GM21515 (cell line): ENCODE measurements at regions not wholly inside any gene's neighbourhood (a gene's known extent, or its start where the extent isn't known, plus 50 kb on each side); places are given as distances from the start of the nearest gene placed in this dataset.
"Not testable (repeated sequence)": the region's sequence is repeated elsewhere in the genome, so short reads cannot be mapped to it uniquely, and the experiment has no call there.

Experiments used
- ATAC-seq: cut with Tn5 transposase; IDR thresholded peaks from one replicate; pipeline ENCODE4 v1.9.1; 2021; ENCODE audit not compliant: unreplicated experiment

DNA sequence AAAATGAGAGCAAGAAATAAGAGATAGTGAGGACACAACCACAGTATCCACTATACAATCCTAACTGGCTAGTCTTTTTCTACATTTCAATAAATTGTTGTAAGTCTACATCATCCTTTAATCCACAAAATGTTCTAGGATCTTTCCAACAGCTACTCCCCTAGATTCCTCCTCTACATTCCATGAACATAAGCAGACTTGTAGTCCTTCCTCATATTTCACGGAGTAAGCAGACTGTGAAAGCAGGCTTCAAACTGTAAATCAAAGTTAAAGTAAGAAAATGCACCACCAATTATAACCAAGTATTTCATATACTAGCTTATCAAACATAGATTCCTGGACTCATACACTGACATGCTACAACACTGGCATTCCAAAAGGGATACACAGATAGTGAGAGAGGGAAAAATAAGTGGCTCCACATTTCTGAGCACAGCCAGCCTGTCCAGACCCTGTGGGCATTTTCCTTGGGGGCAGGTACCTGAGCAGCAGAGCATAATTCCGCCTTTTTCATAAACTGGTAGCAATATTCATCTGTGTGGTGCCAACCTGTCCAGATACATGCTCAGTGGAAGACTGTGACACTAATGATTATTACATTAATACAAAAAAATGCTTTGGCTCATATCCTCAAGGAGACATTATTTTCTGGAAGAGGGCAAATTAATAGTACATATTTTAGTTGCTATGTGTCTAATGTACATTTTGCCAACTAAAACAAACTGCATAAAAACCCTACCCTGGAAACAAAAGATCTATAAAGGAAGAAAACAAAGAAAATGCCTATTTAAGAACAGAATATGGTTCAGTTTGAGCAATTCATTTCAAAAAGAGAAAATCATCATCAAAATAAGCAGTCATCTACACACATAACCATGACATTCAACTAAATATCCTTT lies 113.3 kb upstream of the FSCB start:
- ATAC-seq = no peak

DNA sequence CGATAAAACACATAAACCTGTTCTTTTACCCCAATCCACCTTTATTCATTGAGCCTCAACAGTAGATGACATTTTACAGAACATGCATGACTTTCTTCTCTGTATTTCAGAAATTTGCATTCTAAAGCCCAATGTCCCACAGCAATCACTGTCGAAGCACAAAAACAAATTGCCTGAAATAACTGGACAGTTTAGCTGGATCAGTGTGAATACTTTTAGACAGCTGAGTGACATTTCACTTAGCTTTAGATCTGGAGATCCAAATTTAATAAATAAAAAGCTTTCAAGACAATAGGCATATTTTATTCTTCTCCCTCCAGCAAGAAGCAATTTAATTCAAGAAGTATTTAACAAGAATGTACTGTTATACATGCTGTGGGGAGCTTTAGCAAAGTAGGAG lies 109.1 kb upstream of the FSCB start:
- no peak for ATAC-seq

DNA sequence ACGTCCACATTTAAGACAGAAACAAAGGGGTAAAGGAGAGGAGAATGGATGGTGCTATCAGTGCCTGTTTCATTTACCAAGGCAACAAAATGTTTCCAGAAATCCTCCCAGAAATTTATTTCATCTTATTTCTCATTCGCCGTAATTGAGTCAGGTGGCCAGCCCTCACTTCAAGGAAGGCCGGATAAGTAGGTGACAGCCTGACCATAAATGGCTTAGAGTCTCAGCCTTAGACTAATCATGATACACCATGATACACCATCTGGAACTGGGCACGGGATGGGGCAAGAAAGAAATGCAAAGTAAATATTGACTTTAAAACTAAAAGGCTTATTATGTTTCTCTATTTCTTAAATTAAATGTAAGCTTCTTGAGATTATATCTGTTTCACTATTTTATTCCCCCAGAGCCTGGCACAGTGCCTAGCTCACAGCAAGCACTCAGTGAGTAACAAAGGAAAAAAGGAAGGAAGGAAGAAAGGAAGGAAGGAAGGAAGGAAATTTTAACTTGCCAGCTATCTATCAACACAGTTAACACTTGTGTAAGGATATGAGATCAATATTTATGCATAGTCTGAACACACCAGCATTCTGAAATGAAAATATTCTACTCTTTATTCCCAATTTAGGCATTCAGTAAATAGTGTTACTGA lies 106.1 kb upstream of the FSCB start:
- no peak for ATAC-seq

DNA sequence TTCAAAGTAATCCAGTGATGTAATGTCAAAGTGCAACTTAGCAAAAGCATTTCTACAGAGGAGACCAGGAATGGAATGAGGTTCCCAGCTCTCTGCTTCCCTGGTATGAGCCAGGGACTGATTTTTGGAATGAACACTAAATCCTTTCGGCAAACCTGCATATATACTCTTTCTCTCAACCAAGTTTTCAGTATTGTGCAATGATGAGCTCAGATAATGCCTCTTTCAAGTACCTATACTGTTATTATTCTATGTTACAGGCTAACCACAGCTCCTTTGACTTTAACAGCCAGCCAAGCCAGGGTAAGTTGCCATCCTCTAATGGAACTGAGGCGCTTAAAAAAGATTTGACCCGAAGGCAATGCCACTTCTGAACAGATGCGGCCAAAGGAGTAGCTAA lies 104.9 kb upstream of the FSCB start:
- no peak for ATAC-seq

DNA sequence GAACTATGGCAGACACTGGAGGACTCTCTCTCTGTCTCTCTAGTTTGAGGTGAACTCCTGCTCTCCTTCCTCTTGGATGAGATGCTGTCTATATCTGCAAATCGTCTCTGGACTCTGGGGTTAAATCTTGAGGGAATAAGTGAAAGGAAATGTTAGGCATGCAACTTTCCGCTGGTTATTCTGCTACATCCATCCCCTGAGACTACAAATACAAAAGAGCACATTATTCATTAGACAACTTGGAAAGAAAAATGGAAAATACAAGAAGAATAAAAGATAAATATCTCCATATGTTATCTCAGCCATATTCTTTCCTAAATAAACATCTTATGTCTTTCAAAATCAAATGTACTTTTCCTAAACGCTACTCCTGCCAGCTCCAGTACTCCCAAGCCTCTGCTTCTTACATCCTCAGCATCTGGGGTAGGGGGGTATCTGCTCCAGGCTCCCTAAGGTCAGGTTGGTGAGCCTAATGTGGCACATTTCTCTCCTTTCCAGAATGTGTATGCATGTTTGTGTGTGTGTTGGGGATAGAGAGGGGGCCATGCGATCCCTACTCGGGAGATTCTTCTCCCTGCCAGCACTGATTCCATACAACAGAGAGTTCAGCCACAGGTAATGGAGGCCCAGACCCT lies 102.9 kb upstream of the FSCB start:
- ATAC-seq = no peak

DNA sequence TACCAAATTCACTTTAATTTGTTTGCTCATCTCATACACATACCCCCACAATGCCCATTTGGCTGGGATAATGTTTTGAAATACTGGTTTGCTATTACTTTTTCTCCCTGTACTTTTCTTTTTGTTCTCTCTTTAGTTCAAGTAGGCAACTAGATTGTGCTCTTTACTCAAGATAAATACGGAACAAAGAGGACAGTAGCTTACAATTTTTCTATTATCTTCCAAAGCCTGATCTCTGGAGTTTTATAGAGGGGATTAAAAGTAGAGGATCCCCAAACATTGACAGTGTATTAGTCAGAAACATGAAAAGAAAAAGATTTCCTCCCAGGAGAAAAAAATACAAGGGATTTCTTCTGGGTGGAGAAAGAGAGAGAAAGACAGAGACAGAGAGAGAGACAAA lies 102.1 kb upstream of the FSCB start:
- no peak for ATAC-seq

DNA sequence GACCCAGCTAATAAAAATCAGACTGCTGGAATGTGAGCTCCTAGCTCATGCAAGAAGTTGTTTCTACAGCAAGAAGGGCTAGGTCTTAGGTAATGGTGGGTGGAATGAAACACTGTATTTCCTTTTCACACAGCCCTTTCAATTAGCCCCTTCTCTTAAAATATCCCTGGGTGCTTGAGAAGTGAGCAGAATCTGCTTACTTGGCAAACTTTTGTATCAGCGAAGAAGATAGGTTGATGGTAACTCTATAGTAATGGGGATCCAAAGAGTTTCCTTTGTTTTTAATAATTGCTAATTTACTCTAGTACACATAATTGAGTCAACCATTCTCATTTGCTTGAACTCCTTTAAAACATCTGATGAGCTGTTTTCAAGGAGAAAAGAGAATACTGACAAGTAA lies 100.6 kb upstream of the FSCB start:
- ATAC-seq = no peak

DNA sequence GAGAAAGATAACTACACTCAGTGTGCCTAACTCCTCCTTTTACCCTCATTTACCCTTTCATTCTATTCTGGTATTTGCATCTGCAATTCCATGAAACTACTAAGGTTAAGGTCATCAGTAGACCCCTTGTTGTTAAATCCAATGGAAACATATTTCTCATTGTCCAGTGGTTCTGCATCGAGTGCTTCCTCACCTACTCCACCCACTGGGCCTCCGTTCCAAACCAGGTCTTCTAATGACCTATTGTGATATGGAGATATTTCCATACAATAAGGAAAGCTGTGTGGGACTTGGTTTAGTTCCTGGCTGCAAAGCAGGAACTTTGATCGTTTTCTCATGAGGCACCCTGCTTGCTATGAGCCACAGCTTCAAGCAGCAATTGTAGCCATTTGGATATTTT lies 99.5 kb upstream of the FSCB start:
- ATAC-seq = no peak

DNA sequence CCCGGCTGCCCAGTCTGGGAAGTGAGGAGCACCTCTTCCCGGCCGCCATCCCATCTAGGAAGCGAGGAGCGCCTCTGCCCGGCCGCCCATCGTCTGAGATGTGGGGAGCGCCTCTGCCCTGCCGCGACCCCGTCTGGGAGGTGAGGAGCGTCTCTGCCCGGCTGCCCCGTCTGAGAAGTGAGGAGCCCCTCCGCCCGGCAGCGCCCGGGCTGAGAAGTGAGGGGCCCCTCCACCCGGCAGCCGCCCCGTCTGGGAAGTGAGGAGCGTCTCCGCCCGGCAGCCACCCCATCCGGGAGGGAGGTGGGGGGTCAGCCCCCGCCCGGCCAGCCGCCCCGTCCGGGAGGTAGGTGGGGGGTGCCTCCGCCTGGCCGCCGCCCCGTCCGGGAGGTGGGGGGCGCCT lies 94.2 kb upstream of the FSCB start:
- not testable (repeated sequence) for ATAC-seq

DNA sequence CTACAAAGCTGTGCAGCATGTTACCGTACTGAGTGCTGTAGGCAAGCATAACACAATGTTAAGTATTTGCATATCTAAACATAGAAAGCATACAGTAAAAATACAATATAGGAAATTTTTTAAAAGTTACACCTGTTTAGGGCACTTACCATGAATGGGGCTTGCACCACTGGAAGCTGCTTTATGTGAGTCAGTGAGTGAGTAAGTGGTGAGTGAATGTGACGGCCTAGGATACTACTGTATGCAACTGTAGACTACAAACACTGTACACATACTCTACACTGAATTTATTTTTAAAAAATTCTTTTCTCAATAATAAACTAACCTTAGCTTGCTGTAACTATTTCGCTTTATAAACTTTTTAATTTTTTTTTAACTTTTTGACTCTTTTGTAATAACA lies 82.1 kb upstream of the FSCB start:
- no peak for ATAC-seq

DNA sequence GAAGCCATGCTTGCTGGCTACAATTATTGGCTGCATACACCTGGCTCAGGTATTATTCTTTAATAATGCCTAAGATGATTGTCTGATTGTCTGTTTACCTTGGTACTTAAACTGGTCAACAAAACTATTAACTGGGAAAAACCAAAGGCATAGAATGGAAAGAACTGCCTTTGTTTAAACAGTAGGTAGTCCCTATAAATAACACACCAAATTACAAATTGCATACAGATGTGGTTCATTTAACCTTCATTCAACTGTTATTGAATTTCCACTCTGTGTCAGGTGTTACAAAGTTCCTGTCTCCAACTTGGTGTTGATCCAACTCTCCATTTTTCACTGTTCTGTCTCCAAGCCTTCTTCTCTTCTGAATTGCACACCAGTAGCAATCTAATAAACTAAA lies 79.8 kb upstream of the FSCB start:
- no peak for ATAC-seq

DNA sequence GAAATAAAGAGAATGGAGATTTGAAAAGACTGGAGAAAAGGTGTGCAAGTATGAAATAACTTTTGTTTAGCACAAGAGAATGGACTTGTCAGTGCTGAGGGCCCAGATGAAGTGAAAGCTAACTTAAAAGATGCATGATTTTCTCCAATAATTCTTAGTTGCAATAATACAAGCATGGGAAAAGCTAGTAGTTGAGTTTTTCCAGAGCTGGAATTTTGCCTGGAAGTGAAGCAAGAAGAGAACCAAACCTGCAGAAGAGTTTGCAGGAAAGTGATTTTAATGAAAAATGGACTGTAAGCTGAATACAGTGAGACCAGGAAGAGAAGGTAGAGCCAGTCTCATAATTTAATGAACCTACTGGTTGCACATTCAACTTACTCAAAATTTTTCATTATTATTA lies 69.3 kb upstream of the FSCB start:
- ATAC-seq = no peak

DNA sequence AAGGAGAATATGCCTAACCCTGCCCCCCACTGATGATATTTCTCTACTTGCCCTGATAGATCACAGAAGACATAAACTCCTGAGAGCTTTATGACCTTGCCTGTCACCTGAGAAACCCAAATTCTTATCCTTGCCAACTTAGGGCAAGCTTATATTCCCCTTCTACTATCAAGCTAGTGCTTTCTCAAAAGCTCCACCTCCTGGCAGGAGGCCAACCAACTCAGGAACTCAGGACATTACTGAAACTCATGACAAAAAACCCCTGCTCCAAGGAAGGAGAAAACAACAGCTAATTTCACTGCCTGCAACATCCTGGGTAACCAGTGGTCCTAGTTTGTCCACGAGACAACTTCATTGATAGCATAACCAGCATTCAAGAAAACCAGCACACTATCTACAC lies 60.9 kb upstream of the FSCB start:
- no peak for ATAC-seq

DNA sequence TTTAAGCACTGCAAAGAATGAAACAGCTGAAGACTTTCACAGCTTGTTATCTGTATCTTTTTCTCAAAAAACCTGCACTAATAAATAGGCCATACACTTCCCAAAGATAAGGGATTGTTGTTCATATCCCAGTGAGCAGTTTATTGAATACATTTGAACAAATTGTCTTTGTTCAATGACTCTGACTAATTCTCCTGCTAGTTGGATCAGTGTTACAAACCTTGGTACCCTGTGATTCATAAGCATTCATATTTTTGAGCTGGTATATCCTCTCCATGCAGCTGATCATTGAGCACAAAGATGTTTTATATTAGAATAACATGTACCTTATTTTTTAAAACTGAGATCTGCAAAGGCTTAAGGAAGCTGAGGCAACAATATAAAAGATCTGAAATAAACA lies 58.9 kb upstream of the FSCB start:
- ATAC-seq = no peak

DNA sequence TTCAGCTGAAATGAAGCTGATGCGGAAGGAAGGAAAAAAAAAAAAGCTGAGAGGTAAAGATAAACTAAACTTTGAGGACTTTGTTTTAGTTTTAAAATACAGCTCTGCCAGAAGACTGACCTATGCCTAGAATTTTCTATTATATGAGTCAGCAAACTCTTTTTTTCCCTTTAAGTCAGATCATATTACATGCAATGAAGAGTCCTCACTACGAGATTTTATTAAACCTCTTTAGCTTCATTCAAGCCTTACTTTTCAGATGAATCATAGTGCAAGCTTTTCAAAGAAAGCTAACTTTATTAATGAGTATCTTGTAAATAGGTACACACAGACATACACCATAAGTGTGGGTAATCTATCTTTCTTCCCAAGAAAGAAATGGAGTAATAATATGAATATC lies 57.8 kb upstream of the FSCB start:
- no peak for ATAC-seq
